Sigmoid colon (tissue), 4 donors: ENCODE measurements at regions not wholly inside any gene's neighbourhood (a gene's known extent, or its start where the extent isn't known, plus 50 kb on each side); places are given as distances from the start of the nearest gene placed in this dataset.

ENCODE experiments used
- CTCF ChIP-seq, 4 experiments: fragments of 450-650 bp in 3 of 4; fragments of 200-600 bp in 1 of 4; IDR thresholded peaks; one replicate each; pipeline ENCODE4 v1.5.1; 2016 to 2019; ENCODE audit warnings: antibody characterized with exemption in 4 of 4, mild to moderate bottlenecking in 3 of 4, moderate library complexity in 2 of 4
- EP300 ChIP-seq, 4 donors: sonication (generic); formaldehyde crosslinking; IDR thresholded peaks; one replicate each; pipeline ENCODE4 v1.6.1; 2017; ENCODE audit warnings: antibody characterized with exemption in 4 of 4
- POLR2A ChIP-seq, 2 donors: fragments of 450-650 bp; IDR thresholded peaks; one replicate each; pipeline ENCODE4 v1.6.1; 2016; ENCODE audit warnings: antibody characterized with exemption in 2 of 2, mild to moderate bottlenecking in 2 of 2, moderate library complexity in 2 of 2

DNA sequence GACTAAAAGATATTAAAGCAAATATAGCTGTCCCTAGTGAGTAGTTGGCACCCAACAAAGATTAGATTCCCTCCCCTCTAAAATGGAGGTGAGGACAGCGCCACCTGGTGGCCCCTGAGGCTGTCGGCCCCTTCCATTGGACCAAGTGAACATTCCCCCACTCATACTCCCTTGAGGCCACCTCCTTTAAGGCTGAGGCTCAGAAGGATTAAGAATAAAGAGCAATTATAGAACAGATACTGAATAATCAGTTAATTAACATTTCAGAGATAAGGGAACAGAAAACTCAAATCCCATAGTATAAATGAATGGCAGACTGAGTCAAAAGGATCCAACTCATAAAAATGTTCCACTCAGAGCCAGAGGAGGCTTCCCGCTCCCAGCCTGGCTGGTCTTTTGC is 130.4 kb upstream of the GHITM start:
- no peak for TF ChIP-seq POLR2A (IDR thresholded peaks at IDR 0.05)
- no peak for TF ChIP-seq CTCF (IDR thresholded peaks at IDR 0.05)
- no peak for TF ChIP-seq EP300 (IDR thresholded peaks at IDR 0.05)
